SW 1271 (cell line): ENCODE measurements at regions not wholly inside any gene's neighbourhood (a gene's known extent, or its start where the extent isn't known, plus 50 kb on each side); places are given as distances from the start of the nearest gene placed in this dataset.

Experiments
- DNase-seq, 2 experiments: peaks; one replicate each; lab custom pipeline; 2025; lab: John Stamatoyannopoulos, UW

- DNase-seq: no peak
Measured at GRCh38 chr18:73852789-73853549, 294.7 kb downstream of the FBXO15 start.

GRCh38 chr18:73850782-73851181 lies 296.9 kb downstream of the FBXO15 start:
- no peak for DNase-seq

GRCh38 chr18:73848656-73849055 lies 299.0 kb downstream of the FBXO15 start:
- DNase-seq: no peak

- no peak for DNase-seq
Measured at GRCh38 chr18:73843455-73843854, 304.2 kb downstream of the FBXO15 start.

- peak in 1 of 2 experiments; percentile 39 for DNase-seq
Measured at GRCh38 chr18:73842795-73843394, 304.7 kb downstream of the FBXO15 start.

- peak in 1 of 2 experiments; percentile 6 for DNase-seq
Measured at GRCh38 chr18:73841661-73842060, 306.0 kb downstream of the FBXO15 start.

- no peak for DNase-seq
Measured at GRCh38 chr18:73840319-73840945, 307.2 kb downstream of the FBXO15 start.

- DNase-seq: no peak
Measured at GRCh38 chr18:73839441-73839840, 308.2 kb downstream of the FBXO15 start.

GRCh38 chr18:73838107-73838506 lies 309.5 kb downstream of the FBXO15 start:
- DNase-seq: no peak

- no peak for DNase-seq
Measured at GRCh38 chr18:73835656-73836364, 311.8 kb downstream of the FBXO15 start.

GRCh38 chr18:73835039-73835438 lies 312.6 kb downstream of the FBXO15 start:
- no peak for DNase-seq

- no peak for DNase-seq
Measured at GRCh38 chr18:73831688-73832087, 315.9 kb downstream of the FBXO15 start.

- DNase-seq: no peak
Measured at GRCh38 chr18:73829146-73829545, 318.5 kb downstream of the FBXO15 start.

GRCh38 chr18:73827801-73828200 lies 319.8 kb downstream of the FBXO15 start:
- no peak for DNase-seq

- no peak for DNase-seq
Measured at GRCh38 chr18:73826098-73826497, 321.5 kb downstream of the FBXO15 start.

- DNase-seq: no peak
Measured at GRCh38 chr18:73824671-73825070, 323.0 kb downstream of the FBXO15 start.

- DNase-seq: no peak
Measured at GRCh38 chr18:73812423-73812822, 335.2 kb downstream of the FBXO15 start.

GRCh38 chr18:73807551-73808192 lies 340.0 kb downstream of the FBXO15 start:
- DNase-seq: no peak

- DNase-seq: no peak
Measured at GRCh38 chr18:73805991-73806390, 341.6 kb downstream of the FBXO15 start.

GRCh38 chr18:73797419-73797818 lies 350.2 kb downstream of the FBXO15 start:
- no peak for DNase-seq

- DNase-seq: no peak
Measured at GRCh38 chr18:73793386-73793785, 354.2 kb downstream of the FBXO15 start.

GRCh38 chr18:73791081-73791480 lies 356.6 kb downstream of the FBXO15 start:
- DNase-seq: no peak
